ENCODE measurements at regions not wholly inside any gene's neighbourhood (a gene's known extent, or its start where the extent isn't known, plus 50 kb on each side); places are given as distances from the start of the nearest gene placed in this dataset.

DNA sequence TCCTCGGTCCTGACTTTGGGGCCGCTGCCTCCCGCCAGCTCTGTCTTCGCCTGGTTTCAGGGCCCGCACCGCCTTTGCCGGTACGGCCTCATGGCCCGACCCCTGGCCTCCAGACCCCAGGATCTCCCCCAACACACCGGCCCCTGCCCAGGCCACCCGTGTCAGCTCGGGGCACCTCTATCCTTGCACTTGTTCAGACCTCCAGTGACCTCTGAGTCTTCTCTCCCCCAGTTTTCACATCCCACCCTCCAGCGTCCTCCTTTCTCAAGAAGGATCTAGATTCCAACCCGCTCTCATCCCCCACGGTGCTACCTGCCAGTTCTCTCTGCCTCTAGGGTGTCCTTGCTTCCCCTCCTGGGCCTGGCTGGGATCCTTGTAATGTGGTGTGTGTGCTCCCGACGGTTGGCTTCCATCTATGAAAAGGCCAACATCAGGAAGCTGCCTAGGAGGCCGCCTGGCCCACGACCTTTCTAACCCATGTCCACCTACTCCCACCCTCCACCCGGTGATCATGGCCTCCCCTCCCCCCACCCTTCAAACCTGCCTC is 61.1 kb downstream of the SPATA31C2 start:
- no peak for DNase-seq

- peak; percentile 17 to 56 for DNase-seq
Observed at GRCh38 chr9:88076286-88077070, 61.8 kb downstream of the SPATA31C2 start.

DNA sequence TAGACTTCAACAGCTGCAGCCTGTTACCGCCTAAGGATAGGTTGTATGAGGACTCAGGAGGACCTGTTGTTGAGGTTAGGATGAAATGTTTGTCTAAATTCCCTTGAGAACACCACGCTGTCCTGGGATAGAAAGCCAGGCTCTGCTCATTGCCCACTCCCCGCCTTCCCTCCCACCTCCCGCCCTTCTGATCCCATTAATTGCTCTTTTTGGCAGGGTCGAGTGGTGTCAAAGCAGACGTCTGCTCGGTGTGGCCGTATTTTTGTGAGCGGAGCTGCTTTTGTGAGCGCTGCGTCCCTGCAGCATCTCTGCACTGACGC is 62.3 kb downstream of the SPATA31C2 start:
- DNase-seq, result peak in 1 of 2 experiments; percentile 34

DNA sequence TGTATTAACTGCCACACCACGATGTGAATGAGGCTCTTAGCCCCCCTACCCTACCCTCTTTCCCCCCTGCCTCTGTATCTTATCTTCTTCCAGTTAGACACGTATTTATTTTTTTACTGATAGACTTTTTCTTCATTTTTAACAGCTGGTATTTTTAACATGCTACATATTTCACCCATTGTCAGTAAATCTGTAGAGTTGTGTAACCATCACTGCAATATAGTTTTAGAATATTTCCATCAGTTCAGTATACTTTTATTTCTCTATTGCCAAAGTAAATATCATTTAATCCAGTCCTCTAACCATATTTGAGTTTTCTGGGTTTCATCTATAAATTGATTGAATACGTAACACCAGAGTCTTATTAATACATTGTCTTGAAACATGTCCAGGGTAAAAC is 62.8 kb downstream of the SPATA31C2 start:
- no peak for DNase-seq

GRCh38 chr9:88074931-88075330 is 63.3 kb downstream of the SPATA31C2 start:
- no peak for DNase-seq

DNA sequence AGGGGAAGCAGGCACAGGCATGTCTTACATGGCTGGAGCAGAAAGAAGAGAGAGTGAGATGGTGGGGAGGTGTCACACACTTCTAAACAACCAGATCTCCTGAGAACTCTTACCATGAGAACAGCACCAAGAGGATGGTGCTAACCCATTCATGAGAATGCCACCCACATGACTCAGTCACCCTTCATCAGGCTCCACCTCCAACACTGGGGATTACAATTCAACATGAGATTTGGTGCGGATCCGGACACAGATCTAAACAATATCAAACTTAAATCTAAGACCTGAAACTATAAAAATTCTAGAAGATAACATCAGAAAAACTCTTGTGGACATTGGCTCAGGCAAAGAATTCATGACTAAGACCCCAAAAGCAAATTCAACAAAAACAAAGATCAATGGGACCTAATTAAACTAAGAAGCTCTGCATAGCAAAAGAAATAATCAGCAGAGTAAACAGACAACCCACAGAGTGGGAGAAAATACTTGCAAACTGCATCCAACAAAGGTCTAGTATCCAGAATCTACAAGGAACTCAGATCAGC is 65.4 kb downstream of the SPATA31C2 start:
- no peak for DNase-seq

- no peak for DNase-seq
Observed at GRCh38 chr9:88071331-88071730, 66.9 kb downstream of the SPATA31C2 start.

DNA sequence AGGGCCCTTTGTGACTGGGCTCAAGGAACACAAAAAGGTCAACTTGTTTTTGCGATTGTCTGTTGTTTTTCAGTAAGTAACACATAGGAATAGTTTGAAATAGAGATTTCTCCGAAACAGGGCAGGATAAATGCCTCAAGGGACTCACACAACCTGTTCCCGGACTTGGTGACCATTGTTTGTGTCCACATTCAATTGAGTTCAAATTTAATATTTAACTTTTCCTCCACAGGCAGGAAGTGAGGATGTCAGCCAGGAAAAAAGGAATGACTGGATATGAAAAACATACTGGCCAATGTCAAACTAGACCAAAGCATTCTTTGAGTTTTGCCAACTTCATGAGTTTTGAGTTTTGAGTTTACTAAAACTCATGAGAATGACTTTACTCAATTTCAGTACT is 72.7 kb downstream of the SPATA31C2 start:
- no peak for DNase-seq

GRCh38 chr9:88064554-88064953 is 73.7 kb downstream of the SPATA31C2 start:
- DNase-seq, result no peak

DNA sequence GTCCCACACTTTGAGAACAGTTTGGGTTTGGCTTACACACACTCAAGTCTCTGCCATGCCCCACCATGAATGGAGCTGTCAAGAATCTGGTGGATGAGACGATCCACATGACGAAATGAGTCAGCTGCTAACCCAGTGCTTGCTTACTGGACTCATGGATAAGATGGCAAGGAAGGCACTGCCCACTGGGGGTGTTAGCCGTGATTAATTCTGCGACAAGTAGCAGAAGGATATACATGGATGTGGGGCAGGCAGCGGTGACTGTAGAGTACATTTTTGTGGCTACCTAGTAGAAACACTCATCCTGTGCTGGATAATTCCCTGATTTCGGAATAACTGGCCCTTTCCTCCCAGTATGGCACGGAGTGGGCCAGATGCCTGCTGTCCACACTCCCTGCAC is 77.5 kb downstream of the SPATA31C2 start:
- DNase-seq, result no peak

- DNase-seq, result no peak
Observed at GRCh38 chr9:88059469-88059868, 78.8 kb downstream of the SPATA31C2 start.

- no peak for DNase-seq
Observed at GRCh38 chr9:88056876-88057275, 81.4 kb downstream of the SPATA31C2 start.

- no peak for DNase-seq
Observed at GRCh38 chr9:88053856-88054501, 79.6 kb upstream of the CDK20 start.

GRCh38 chr9:88052321-88052965 is 78.1 kb upstream of the CDK20 start:
- no peak for DNase-seq

DNA sequence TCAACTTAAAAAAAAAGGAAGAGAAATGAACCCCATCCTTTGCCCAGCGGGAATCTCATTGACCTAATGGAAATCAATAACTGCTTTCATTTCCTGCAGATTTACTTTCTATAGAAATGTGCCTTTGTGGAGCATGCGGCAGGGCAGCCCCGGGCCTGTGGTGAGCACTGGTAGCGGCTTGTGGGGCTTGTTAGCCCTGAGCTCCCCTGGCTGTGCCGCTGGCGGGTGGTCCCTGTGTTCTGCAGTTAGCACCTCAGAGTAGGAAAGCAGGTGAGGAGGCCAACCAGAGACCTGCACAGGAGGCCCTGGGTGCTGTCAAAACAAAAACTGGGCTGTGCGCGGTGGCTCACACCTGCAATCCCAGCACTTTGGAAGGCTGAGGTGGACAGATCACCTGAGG is 76.8 kb upstream of the CDK20 start:
- no peak for DNase-seq

DNA sequence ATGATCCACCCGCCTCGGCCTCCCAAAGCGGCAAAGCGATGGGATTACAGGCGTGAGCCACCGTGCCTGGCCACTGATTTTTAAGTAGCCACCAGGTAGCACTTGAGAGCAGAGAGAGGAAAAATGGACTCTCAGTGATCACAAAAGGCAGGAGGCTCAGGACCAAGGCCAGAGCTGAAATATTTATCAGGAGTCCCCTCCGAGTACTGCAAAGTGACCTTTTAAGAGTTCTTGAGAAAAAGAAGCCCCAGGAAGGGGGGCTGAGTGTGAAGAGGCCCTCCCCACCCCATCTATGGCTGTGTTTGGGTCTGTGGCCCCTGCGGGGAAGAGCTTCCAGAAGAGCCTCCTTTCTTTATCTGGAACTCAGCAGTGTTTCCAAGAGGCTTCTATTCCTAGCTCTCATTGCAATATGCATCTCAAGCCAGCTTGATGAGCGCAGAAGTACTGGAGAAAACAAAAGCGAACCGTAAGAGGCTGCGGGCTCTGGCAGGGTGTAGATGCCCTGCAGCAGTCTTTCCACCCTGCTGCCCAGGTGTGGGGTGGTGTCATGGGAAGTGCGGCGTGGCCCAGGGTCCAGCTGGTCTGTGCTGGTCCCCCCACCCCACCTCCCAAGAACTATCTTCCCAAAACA is 75.5 kb upstream of the CDK20 start:
- DNase-seq, result no peak

GRCh38 chr9:88046542-88046941 is 72.2 kb upstream of the CDK20 start:
- DNase-seq, result no peak

GRCh38 chr9:88045686-88046085 is 71.4 kb upstream of the CDK20 start:
- no peak for DNase-seq

DNA sequence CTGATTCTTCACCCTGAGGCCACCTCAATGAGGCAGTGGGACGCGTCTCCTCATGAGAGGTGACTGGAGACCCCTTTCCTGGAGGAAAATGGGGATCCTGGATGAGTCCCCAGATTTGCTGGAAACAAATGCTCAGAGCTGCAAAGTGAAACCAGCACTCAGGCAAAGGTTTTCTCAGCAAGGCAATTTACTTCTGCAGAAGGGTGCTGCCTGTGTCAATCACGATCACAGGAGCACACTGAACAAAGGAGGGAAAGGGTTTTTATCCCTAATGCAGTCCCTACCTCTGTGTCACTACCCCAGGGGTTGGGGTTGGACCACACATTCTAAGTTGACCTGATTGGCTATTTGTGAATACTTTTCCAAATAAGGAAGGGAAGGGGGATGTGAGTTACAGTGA is 69.9 kb upstream of the CDK20 start:
- no peak for DNase-seq

DNA sequence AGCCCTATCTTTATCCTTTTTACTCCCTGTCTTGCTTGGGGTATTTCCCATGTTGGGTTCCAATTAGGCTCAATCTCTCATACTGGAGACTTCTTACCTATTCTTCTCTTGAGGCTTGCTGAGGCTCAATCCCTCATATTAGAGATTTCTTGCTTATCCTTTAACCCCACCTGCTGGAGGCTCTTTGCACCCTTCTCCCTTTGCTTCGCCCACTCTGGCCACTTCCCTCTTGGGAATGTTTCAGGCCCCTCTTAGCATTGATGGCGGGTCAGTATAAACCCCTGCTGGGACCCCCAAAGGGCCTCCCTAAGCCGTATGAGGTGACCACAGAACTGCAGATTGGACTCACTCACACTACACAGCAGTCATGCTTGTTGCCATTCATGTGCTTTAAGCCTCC is 69.3 kb upstream of the CDK20 start:
- DNase-seq, result no peak

- peak in 1 of 2 experiments; percentile 13 for DNase-seq
Observed at GRCh38 chr9:88041447-88041846, 67.1 kb upstream of the CDK20 start.

GRCh38 chr9:88037285-88037845 is 63.0 kb upstream of the CDK20 start:
- no peak for DNase-seq

DNA sequence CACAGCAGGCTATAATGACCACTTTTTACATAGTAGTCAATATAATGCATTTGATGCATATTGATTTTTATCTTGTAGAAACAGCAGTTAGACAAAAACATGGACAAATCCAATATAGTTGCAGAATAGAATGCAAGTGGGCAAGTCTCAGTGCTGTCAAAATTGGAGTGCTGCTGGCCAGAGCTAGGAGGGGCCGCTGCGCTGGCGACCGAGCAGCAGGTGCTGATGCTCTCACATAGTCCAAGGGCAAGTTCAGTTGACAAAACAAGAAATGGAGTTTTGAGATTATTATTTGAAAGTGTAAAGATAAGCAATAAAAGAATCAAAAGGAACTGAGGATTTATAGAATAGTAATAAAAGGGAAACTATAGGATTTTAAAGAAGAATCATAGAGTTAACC is 60.6 kb upstream of the CDK20 start:
- DNase-seq, result no peak
